GM13977 (cell line): ENCODE measurements at regions not wholly inside any gene's neighbourhood (a gene's known extent, or its start where the extent isn't known, plus 50 kb on each side); places are given as distances from the start of the nearest gene placed in this dataset.

Experiments
- DNase-seq: peaks from one replicate; pipeline ENCODE4 v3.0.0; 2012; ENCODE audit warnings: low spot score
- CTCF ChIP-seq: IDR thresholded peaks from 2 replicates; pipeline ENCODE4 v1.5.1; 2012; ENCODE audit warnings: mild to moderate bottlenecking, control low read depth; ENCODE audit not compliant: insufficient read depth; ENCODE audit errors: extremely low read depth, missing control alignments
- in situ Hi-C: fragments of 300-500 bp; cut with MboI; formaldehyde crosslinking; loops from one replicate; pipeline ENCODE4 v1.12.0; 2022; ENCODE audit warnings: low sequenced_read_pairs, low pct_unique_long_range_greater_than_20kb, mixed read lengths, inconsistent platforms; ENCODE audit not compliant: unreplicated experiment

- DNase-seq = no peak
- no peak for TF ChIP-seq CTCF
- in situ Hi-C loops = no loop called here
These were observed 127.8 kb upstream of the NR4A3 start for GRCh38 chr9:99693888-99694287.

GRCh38 chr9:99694393-99694792, 127.3 kb upstream of the NR4A3 start:
- DNase-seq = no peak
- no peak for TF ChIP-seq CTCF
- in situ Hi-C loops = no loop called here

- no peak for TF ChIP-seq CTCF
These were observed 122.3 kb upstream of the NR4A3 start for GRCh38 chr9:99699396-99699795.

GRCh38 chr9:99712214-99712613, 109.5 kb upstream of the NR4A3 start:
- DNase-seq = no peak
- in situ Hi-C loops = no loop called here
- TF ChIP-seq CTCF = no peak

More at GRCh38 chr9:99699396-99699795, 122.3 kb upstream of the NR4A3 start:
- in situ Hi-C loops = no loop called here
- no peak for DNase-seq

GRCh38 chr9:99713838-99714306, 107.8 kb upstream of the NR4A3 start:
- in situ Hi-C loops = no loop called here
- no peak for DNase-seq
- TF ChIP-seq CTCF = no peak

- DNase-seq = no peak
- TF ChIP-seq CTCF = no peak
- in situ Hi-C loops = no loop called here
These were observed 103.1 kb upstream of the NR4A3 start for GRCh38 chr9:99718631-99719030.
